ENCODE measurements at regions not wholly inside any gene's neighbourhood (a gene's known extent, or its start where the extent isn't known, plus 50 kb on each side); places are given as distances from the start of the nearest gene placed in this dataset.

- no peak overlapping the region for H2AFZ ChIP-seq (replicated peaks)
- Mint-ChIP-seq H3K36me3 (no peaks in the 10 kb centered on the region), H3K4me1 (no peaks in the 10 kb centered on the region), H3K27me3 (ENCODE audit: insufficient read depth, low read depth) (no peaks in the 10 kb centered on the region), H3K9me3 (no peaks in the 10 kb centered on the region), H3K27ac (no peak overlapping the region), H3K4me3 (no peak overlapping the region)
- H3K9ac ChIP-seq: no peak overlapping the region
- H3K4me1 ChIP-seq: no peaks in the 10 kb centered on the region
- no peaks in the 10 kb centered on the region for H3K79me2 ChIP-seq (ENCODE audit: low read depth)
- no peak overlapping the region for H3K4me3 ChIP-seq
- TF ChIP-seq EZH2 (IDR thresholded peaks at IDR 0.05): no peak
- TF ChIP-seq EZH2phosphoT487 (IDR thresholded peaks at IDR 0.05): no peak
- no peak for TF ChIP-seq CTCF (IDR thresholded peaks at IDR 0.05)
- H3K27me3 ChIP-seq: no peaks in the 10 kb centered on the region
- no peak overlapping the region for H3K27ac ChIP-seq
- H3K36me3 ChIP-seq: no peaks in the 10 kb centered on the region
- no peak for DNase-seq (ENCODE audit: low spot score)
- H3F3A ChIP-seq (ENCODE audit: low read depth): no peaks in the 10 kb centered on the region
- H4K20me1 ChIP-seq (ENCODE audit: low read depth): no peaks in the 10 kb centered on the region
- no peaks in the 10 kb centered on the region for H3K9me3 ChIP-seq (ENCODE audit: low read depth)
- no peak overlapping the region for H3K4me2 ChIP-seq
Observed at GRCh38 chrX:128601706-128602105, 549.5 kb upstream of the ACTRT1 start.

- no peaks in the 10 kb centered on the region for H3K9me3 ChIP-seq (ENCODE audit: low read depth)
- H3K4me1 ChIP-seq: no peaks in the 10 kb centered on the region
- Mint-ChIP-seq H3K4me1 (no peaks in the 10 kb centered on the region), H3K4me3 (no peak overlapping the region), H3K27ac (no peak overlapping the region), H3K36me3 (no peaks in the 10 kb centered on the region), H3K27me3 (ENCODE audit: insufficient read depth, low read depth) (no peaks in the 10 kb centered on the region), H3K9me3 (peaks cover 5% of the 10 kb centered on the region)
- H4K20me1 ChIP-seq (ENCODE audit: low read depth): no peaks in the 10 kb centered on the region
- H3K4me3 ChIP-seq: no peak overlapping the region
- H3K79me2 ChIP-seq (ENCODE audit: low read depth): no peaks in the 10 kb centered on the region
- DNase-seq (ENCODE audit: low spot score): no peak
- no peak overlapping the region for H3K4me2 ChIP-seq
- H3K36me3 ChIP-seq: no peaks in the 10 kb centered on the region
- no peaks in the 10 kb centered on the region for H3K27me3 ChIP-seq
- TF ChIP-seq EZH2 (IDR thresholded peaks at IDR 0.05) (no peak), EZH2phosphoT487 (IDR thresholded peaks at IDR 0.05) (no peak), CTCF (IDR thresholded peaks at IDR 0.05) (no peak)
- no peaks in the 10 kb centered on the region for H3F3A ChIP-seq (ENCODE audit: low read depth)
- no peak overlapping the region for H3K27ac ChIP-seq
- H2AFZ ChIP-seq (replicated peaks): no peak overlapping the region
- no peak overlapping the region for H3K9ac ChIP-seq
Observed at GRCh38 chrX:128599632-128600031, 547.4 kb upstream of the ACTRT1 start.

GRCh38 chrX:128582036-128582435, 529.8 kb upstream of the ACTRT1 start:
- no peaks in the 10 kb centered on the region for H3K4me1 ChIP-seq
- no peak overlapping the region for H3K9ac ChIP-seq
- H3K9me3 Mint-ChIP-seq: peaks cover 2% of the 10 kb centered on the region

More at GRCh38 chrX:128582036-128582435, 529.8 kb upstream of the ACTRT1 start:
- no peak overlapping the region for H3K4me2 ChIP-seq
- no peaks in the 10 kb centered on the region for H3K79me2 ChIP-seq (ENCODE audit: low read depth)
- no peak overlapping the region for H3K4me3 ChIP-seq
- no peak for TF ChIP-seq EZH2phosphoT487 (IDR thresholded peaks at IDR 0.05)
- TF ChIP-seq EZH2 (IDR thresholded peaks at IDR 0.05): no peak
- TF ChIP-seq CTCF (IDR thresholded peaks at IDR 0.05): no peak
- no peak overlapping the region for H3K27ac ChIP-seq
- H3K9me3 ChIP-seq (ENCODE audit: low read depth): no peaks in the 10 kb centered on the region
- H2AFZ ChIP-seq (replicated peaks): no peak overlapping the region
- Mint-ChIP-seq H3K36me3 (no peaks in the 10 kb centered on the region), H3K27me3 (ENCODE audit: insufficient read depth, low read depth) (no peaks in the 10 kb centered on the region), H3K4me3 (no peak overlapping the region), H3K4me1 (no peaks in the 10 kb centered on the region), H3K27ac (no peak overlapping the region)
- H3F3A ChIP-seq (ENCODE audit: low read depth): no peaks in the 10 kb centered on the region
- H3K27me3 ChIP-seq: no peaks in the 10 kb centered on the region
- no peaks in the 10 kb centered on the region for H3K36me3 ChIP-seq
- H4K20me1 ChIP-seq (ENCODE audit: low read depth): no peaks in the 10 kb centered on the region
- no peak for DNase-seq (ENCODE audit: low spot score)
